ENCODE measurements at regions not wholly inside any gene's neighbourhood (a gene's known extent, or its start where the extent isn't known, plus 50 kb on each side); places are given as distances from the start of the nearest gene placed in this dataset.

GRCh38 chr10:123496375-123496774, 169.8 kb upstream of the GPR26 start:
- TF ChIP-seq MYC (IDR thresholded peaks at IDR 0.05; ENCODE audit: borderline replicate concordance, low read length) = no peak
- TF ChIP-seq SMC3 (IDR thresholded peaks at IDR 0.05) = no peak
- TF ChIP-seq, protein P1, sequence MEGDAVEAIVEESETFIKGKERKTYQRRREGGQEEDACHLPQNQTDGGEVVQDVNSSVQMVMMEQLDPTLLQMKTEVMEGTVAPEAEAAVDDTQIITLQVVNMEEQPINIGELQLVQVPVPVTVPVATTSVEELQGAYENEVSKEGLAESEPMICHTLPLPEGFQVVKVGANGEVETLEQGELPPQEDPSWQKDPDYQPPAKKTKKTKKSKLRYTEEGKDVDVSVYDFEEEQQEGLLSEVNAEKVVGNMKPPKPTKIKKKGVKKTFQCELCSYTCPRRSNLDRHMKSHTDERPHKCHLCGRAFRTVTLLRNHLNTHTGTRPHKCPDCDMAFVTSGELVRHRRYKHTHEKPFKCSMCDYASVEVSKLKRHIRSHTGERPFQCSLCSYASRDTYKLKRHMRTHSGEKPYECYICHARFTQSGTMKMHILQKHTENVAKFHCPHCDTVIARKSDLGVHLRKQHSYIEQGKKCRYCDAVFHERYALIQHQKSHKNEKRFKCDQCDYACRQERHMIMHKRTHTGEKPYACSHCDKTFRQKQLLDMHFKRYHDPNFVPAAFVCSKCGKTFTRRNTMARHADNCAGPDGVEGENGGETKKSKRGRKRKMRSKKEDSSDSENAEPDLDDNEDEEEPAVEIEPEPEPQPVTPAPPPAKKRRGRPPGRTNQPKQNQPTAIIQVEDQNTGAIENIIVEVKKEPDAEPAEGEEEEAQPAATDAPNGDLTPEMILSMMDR (IDR thresholded peaks at IDR 0.05) = no peak
